Stimulated activated memory B cell treated with anti-CD40 and anti-IgM and Interleukin-4, amounts not matched to agents 10 μg/mL and 1 μg/mL and 100 μg/mL, for 72 hours (primary cell): ENCODE measurements at regions not wholly inside any gene's neighbourhood (a gene's known extent, or its start where the extent isn't known, plus 50 kb on each side); places are given as distances from the start of the nearest gene placed in this dataset.
"Not testable (repeated sequence)": the region's sequence is repeated elsewhere in the genome, so short reads cannot be mapped to it uniquely, and the experiment has no call there.

Experiments used
- ATAC-seq: fragments of 150-1000 bp; cut with Tn5 transposase; 2 replicates; pipeline ENCODE4 v1.10.0; 2021
- H3K27ac Mint-ChIP-seq: one replicate; pipeline ENCODE4 v1.8.0; 2022; ENCODE audit warnings: mild to moderate bottlenecking, mixed read lengths
- H3K27me3 Mint-ChIP-seq: one replicate; pipeline ENCODE4 v1.8.0; 2022; ENCODE audit warnings: mixed read lengths
- H3K36me3 Mint-ChIP-seq: one replicate; pipeline ENCODE4 v1.8.0; 2022; ENCODE audit warnings: mixed read lengths
- H3K4me1 Mint-ChIP-seq: one replicate; pipeline ENCODE4 v1.8.0; 2022; ENCODE audit warnings: mixed read lengths
- H3K4me3 Mint-ChIP-seq: one replicate; pipeline ENCODE4 v1.8.0; 2022; ENCODE audit warnings: mild to moderate bottlenecking, moderate library complexity, mixed read lengths
- H3K9me3 Mint-ChIP-seq: one replicate; pipeline ENCODE4 v1.8.0; 2022; ENCODE audit warnings: mixed read lengths

DNA sequence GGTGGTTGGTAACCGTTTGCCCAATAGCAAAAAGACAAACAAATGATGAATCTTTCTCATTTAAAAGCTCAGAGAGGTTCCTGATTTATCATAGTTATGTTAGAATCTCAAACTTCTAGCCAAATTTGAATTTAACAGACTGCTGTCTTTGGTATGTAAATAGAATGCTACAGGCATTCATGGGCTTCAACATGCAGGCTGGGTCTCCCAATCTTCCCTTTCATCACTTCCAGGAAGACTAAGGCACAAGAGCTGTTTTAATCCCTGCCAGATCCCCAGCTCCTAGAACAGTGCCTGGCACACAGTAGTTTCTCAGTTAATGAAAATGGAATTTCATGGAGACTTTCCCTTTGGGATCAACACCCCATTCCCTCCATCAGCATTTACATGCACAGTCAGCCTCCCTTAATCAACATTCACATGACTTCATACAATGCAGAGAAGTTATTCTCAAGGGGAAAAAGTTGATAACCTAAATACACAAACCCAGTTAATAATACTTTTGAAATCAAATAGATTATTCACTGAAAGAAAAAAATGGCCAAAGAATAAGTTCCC lies 107.6 kb upstream of the C1QTNF7 start:
- no peak for ATAC-seq
- Mint-ChIP-seq H3K27me3 (peaks cover 10% of the 10 kb centered on the region), H3K36me3 (no peaks in the 10 kb centered on the region), H3K27ac (no peak overlapping the region), H3K9me3 (no peaks in the 10 kb centered on the region), H3K4me3 (no peak overlapping the region), H3K4me1 (no peaks in the 10 kb centered on the region)

DNA sequence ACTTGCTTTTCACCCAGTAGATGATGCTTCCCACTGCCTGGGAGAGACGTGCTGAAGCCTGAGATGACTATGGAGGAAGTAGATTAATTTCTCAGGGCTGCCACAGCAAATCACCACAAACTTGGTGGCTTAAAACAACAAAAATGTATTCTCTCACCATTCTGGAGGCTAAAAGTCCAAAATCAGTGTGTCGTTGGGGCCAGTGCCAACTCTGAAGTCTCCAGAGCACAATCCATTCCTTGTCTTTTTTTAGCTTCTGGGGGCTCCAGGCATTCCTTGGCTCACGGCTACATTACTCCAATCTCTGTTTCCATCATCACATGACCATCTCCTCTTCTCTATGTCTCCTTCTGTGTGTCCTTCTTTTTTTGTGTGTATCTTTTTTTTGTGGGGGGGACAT lies 105.8 kb upstream of the C1QTNF7 start:
- no peak overlapping the region for H3K27ac Mint-ChIP-seq
- H3K36me3 Mint-ChIP-seq: no peaks in the 10 kb centered on the region
- no peak for ATAC-seq
- H3K27me3 Mint-ChIP-seq: peaks cover 10% of the 10 kb centered on the region
- H3K4me3 Mint-ChIP-seq: no peak overlapping the region
- no peaks in the 10 kb centered on the region for H3K4me1 Mint-ChIP-seq
- H3K9me3 Mint-ChIP-seq: no peaks in the 10 kb centered on the region

DNA sequence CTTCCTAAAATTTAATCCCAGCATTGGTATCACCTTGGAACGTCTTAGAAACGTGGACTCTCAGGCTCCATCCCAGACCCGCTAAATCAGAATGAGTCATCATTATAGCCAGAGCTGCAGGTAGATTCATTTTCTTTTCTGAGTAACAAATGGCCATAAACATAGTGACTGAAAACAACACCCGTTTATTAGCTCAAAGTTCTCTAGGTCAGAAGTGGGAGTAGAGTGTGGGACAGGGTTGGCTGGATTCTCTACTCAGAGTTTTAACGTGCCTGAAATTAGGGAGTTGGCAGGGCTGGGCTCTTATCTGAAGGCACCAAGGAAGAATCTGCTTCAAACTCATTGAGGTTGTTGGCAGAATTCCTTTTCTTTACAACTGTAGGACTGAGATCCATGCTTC lies 101.8 kb upstream of the C1QTNF7 start:
- no peaks in the 10 kb centered on the region for H3K4me1 Mint-ChIP-seq
- H3K36me3 Mint-ChIP-seq: no peaks in the 10 kb centered on the region
- H3K27me3 Mint-ChIP-seq: peaks cover 10% of the 10 kb centered on the region
- no peak for ATAC-seq
- H3K27ac Mint-ChIP-seq: no peak overlapping the region
- no peak overlapping the region for H3K4me3 Mint-ChIP-seq
- no peaks in the 10 kb centered on the region for H3K9me3 Mint-ChIP-seq

DNA sequence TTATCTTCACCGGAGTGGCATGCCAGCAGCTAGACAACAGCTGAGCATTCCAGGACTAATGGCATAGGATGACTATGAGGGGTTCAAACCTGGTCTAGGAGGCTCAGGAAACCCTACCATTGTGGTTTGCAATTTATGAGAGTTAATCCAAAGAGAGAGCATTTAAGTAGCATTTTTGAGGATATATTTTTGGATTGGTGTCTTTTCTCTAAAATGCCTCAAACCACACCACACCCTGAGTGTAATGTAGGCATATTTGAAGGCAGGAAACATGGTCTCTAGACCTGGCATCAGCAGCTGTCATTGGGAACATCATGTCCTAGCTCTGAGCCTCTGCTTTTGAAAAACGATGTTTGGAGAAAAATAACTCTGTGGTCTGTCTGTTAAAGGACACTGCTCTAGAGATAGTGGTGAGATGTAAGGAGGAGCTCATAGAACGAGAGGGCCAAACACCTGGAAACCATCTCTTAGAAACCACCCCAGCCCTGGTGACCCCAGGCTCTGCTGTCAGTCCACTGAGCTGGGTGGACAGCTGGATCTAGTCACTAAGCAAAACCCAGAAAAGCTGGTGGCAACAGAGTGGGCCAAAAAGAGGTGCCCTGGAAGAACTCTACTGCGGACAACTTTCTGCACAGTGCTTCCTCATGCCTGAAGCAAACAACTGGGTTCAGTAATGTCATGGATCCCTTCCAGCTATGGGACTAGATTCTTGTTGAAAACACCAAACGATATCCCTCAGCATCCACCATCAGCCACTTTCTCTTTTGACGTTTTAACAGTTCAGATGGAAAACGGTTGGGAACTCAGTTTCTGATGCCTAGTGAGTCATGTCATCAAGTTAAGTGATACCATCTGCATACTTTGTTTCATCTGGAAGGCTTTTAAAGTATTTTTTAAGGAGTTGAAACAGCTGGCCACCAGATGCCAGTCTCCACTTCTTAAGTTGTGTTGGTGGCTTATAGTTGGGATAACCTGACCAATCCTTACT lies 100.2 kb upstream of the C1QTNF7 start:
- H3K36me3 Mint-ChIP-seq: no peaks in the 10 kb centered on the region
- no peak overlapping the region for H3K27ac Mint-ChIP-seq

DNA sequence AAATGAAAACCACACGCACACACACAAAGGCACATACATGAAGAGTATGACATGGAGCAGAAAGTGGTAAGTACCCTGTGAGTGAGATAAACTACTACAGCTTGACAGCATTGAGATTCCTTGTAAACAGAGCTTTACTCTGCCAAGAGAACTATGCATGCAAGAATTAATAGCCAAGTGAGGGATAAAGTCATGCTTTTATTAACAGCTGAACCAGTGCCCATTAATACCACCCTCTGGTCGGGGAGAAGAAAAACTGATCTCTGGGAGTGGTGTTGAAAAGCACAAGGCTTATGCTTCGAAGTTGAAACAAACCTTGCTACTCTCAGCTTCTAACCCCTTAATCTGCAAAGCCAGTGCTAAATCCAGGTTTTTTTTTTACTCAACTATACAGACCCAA lies 95.9 kb upstream of the C1QTNF7 start:
- Mint-ChIP-seq H3K4me1 (peaks cover 11% of the 10 kb centered on the region), H3K4me3 (no peak overlapping the region), H3K27me3 (no peaks in the 10 kb centered on the region), H3K9me3 (peaks cover 5% of the 10 kb centered on the region), H3K27ac (no peak overlapping the region), H3K36me3 (no peaks in the 10 kb centered on the region)
- no peak for ATAC-seq

More for the DNA sequence above, 100.2 kb upstream of the C1QTNF7 start:
- no peak for ATAC-seq
- Mint-ChIP-seq H3K4me3 (no peak overlapping the region), H3K4me1 (no peaks in the 10 kb centered on the region), H3K27me3 (peaks cover under 1% of the 10 kb centered on the region), H3K9me3 (no peaks in the 10 kb centered on the region)

DNA sequence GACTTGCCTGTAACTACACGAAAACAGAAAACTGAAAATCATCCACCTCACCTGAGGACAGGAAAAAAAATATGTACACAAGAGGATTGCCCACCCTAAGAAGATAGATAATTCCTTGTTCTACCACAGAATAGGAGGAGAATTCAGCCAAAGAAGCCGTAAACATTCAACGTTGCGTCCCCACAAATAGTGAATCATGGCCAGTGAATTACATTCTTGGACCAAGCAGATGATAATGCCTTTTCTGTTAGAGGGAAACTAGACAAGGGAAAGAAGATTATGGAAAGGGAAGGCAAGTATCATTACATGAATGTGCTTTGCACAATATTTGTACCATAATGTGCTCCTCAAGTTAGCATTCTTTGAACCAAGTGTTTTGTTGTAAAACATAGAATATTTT lies 95.5 kb upstream of the C1QTNF7 start:
- Mint-ChIP-seq H3K27ac (no peak overlapping the region), H3K4me1 (peaks cover 15% of the 10 kb centered on the region), H3K4me3 (no peak overlapping the region), H3K9me3 (peaks cover 10% of the 10 kb centered on the region), H3K27me3 (no peaks in the 10 kb centered on the region), H3K36me3 (no peaks in the 10 kb centered on the region)
- no peak for ATAC-seq

DNA sequence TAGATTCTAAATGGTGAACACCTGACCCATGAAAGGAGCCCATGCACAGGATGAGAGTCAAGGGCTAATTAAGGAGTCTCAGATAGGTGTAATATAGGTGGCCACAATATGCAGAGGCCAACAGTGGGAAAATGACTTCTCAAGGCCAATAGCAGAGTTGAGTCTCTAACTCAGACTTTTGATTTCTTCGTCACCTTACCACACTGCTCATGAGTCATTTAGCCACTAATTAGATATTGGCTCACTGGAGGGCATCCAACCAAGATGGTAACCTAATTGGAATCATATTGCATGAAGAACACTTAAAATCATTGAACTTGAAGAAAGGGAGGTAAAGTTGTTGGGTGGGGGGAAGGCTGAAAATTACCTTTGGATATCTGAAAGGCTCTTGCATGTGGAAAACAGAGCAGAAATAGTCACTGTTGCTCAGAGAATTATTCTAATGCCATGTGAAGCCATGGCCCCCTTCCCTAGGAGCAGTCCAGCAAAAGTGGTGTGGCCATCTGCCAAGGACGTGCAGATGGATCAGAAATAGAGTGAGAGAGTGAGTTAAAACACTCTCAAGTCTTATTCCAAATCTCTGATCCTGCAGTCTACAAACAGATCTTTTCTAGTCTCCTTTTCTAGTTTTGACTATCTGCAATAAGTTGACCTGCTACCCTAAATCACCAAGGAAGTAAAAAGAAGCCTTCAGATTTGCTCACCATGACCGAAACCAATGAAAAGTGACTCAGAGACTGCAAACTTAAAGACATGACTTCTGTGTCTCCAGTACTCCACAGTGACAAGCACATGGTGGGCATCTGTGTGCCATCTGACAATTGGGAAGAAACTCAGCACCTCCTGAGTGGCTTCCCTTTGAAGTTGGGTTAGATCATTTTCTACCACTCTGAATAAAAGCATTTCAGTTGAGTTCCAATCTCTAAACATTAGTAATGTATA lies 93.9 kb upstream of the C1QTNF7 start:
- Mint-ChIP-seq H3K4me3 (no peak overlapping the region), H3K36me3 (no peaks in the 10 kb centered on the region), H3K4me1 (peaks cover 18% of the 10 kb centered on the region), H3K27me3 (no peaks in the 10 kb centered on the region), H3K27ac (no peak overlapping the region), H3K9me3 (peaks cover 11% of the 10 kb centered on the region)
- no peak for ATAC-seq

DNA sequence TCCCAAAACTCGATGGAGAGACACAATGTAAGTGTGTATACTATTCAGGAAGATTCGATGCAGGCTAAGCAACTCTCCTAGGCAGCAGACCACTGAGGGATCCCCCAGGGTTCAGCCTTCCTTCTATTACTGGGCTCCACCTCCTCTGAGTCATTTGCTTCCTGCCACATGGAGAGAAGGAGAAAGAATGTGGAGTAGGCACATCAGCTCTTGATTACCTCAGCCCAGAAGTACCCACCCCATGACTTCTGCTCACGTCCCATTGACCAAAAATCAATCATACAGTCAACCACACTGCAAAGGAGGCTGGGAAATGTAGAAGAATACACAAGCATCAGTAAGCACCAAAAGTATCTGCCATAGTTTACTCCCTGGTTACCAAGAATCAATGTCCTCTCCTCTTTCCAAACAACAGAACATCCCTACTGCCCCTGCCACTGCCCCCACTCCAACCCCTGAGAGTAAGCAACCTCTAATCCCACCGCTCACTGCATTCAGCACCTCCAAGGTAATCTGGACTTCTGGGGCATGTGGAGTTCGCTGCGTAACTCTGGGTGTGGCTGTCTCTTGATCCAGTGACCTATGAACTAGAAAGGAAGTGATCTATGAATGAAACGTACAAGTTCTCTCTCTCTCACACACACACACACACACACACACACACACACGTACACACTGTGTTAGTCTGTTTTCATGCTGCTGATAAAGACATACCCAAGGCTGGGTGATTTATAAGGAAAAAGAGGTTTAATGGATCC lies 91.2 kb upstream of the C1QTNF7 start:
- ATAC-seq: no peak
- Mint-ChIP-seq H3K4me3 (no peak overlapping the region), H3K27me3 (no peaks in the 10 kb centered on the region), H3K4me1 (peaks cover 18% of the 10 kb centered on the region), H3K27ac (no peak overlapping the region), H3K36me3 (no peaks in the 10 kb centered on the region), H3K9me3 (peaks cover 11% of the 10 kb centered on the region)

DNA sequence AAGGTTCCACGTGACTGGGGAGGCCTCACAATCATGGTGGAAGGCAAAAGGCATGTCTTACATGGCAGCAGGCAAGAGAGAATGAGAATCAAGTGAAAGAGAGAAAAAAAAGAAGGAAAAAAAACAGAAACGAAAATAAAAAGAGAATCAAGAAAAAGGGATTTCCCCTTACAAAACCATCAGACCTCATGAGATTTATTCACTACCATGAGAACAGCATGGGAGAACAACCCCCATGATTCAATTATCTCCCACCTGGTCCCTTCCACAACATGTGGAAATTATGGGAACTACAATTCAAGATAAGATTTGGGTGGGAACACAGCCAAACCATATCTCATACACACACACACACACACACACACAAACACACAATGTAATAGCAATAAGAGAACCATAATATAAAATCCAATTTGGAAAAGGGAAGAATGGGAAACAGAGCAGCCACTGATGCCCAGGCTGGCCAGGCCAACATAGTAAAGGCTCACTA lies 90.6 kb upstream of the C1QTNF7 start:
- H3K4me3 Mint-ChIP-seq, ATAC-seq, H3K27me3 Mint-ChIP-seq, H3K27ac Mint-ChIP-seq, H3K36me3 Mint-ChIP-seq: not testable (repeated sequence)
- peaks cover 11% of the 10 kb centered on the region for H3K9me3 Mint-ChIP-seq
- H3K4me1 Mint-ChIP-seq: peaks cover 18% of the 10 kb centered on the region

DNA sequence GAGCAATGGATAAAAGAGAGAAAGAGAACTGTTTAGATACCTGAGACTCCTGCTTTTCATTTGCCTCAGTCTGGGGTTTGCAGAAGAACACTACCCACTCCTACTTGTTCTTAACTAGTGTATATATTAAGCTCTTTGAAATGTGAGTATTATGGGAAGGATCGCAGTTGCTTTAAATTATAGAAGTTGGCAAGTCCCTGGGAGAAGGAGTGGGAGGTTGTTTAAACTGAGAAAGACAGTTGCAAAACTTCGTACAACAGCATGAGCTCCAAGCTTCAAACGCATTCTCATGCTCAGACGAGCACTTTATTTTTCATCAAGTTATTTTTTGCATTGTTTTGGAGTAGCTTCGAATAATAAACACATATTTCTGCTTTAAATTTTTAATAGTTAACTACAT lies 88.1 kb upstream of the C1QTNF7 start:
- peaks cover 11% of the 10 kb centered on the region for H3K9me3 Mint-ChIP-seq
- peaks cover 10% of the 10 kb centered on the region for H3K4me1 Mint-ChIP-seq
- no peak overlapping the region for H3K27ac Mint-ChIP-seq
- no peak overlapping the region for H3K4me3 Mint-ChIP-seq
- ATAC-seq: no peak
- no peaks in the 10 kb centered on the region for H3K36me3 Mint-ChIP-seq
- no peaks in the 10 kb centered on the region for H3K27me3 Mint-ChIP-seq

DNA sequence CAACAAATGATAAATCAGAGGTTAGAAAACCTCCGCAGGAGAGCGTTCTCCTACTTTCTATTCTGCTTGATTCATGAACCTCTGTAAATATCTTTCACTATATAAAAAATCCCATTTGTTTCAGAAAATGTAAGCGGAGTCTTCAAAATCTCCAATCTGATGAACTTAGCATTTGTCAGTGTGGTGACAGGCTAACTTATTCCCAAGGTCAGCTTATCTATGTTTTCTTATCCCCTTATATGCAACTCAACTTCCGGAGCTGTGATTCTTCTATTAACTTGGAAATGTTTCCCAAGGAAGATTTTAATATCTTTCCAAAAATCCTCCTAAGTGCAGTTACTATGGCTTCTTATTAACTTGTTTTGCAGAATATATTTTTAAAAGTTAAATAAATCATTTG lies 87.5 kb upstream of the C1QTNF7 start:
- Mint-ChIP-seq H3K9me3 (peaks cover 11% of the 10 kb centered on the region), H3K36me3 (no peaks in the 10 kb centered on the region), H3K4me3 (no peak overlapping the region), H3K27me3 (no peaks in the 10 kb centered on the region), H3K27ac (no peak overlapping the region), H3K4me1 (peaks cover 14% of the 10 kb centered on the region)
- no peak for ATAC-seq

DNA sequence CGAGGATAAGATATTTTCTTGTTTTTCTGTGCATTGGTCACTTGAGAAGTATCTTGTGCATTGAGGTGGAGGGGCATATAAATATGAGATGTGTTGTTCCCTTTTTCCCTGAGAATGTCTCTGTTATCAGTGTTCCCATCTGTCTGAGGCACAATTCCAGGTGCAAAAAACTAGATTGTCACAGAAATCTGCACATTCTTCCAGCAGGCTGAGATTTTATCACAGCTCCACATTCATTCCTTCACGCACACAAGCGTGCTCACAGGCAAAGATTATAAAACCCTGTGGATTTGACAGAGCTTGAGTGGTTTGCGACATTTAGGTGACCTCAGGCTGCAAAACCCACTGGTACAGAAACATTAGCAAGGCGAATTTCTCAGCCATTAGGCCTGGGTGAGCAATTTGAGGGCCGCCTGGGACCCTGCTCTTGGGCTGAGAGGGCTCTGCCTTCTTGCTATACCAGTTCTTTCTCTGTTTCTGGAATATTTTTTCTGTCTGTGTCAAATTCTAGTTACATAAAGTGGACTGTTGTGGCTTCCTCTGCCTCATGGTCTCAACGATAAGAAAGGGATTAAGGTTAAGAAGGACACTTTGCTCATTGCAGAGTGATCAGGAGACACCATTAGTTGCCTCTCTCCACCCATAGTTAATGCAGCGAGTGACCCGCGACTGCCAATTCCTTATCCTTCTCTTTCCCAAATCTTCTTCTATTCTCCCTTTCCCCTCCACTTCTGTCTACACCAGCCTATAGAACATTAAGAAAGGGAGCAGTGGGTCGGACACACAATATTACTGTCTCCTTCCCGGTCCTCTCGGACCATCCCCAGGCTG lies 86.7 kb upstream of the C1QTNF7 start:
- H3K36me3 Mint-ChIP-seq: no peaks in the 10 kb centered on the region
- no peak for ATAC-seq
- H3K9me3 Mint-ChIP-seq: peaks cover 11% of the 10 kb centered on the region
- no peaks in the 10 kb centered on the region for H3K27me3 Mint-ChIP-seq
- peaks cover 16% of the 10 kb centered on the region for H3K4me1 Mint-ChIP-seq
- no peak overlapping the region for H3K4me3 Mint-ChIP-seq
- H3K27ac Mint-ChIP-seq: no peak overlapping the region

DNA sequence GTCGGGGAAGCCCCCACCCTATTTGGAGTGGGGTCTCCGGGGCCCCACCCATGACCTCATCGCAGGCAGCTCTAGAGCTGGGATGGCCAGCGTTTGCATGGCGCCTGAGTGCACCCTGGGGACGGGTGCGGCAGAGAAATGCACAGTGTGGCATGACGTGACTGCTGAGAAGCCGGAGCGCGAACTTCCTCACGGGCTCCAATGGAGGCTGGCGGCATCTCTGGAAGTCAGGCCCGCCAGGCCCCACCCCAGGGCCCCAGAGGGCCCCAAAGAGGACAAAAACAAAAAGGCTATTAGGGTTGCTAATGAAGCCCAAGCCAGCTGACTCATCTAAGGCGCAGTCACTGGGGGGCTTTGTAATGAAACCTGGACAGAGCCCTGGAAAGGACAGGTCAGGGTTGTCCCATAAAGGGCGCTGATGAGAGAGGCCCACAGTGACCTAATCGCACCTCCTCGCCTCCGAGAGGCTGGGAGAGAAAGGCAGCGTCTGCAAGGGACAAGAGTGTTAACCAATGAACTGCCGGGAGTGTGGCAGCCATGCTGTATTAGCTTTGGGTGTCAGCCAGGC lies 86.0 kb upstream of the C1QTNF7 start:
- no peak overlapping the region for H3K4me3 Mint-ChIP-seq
- ATAC-seq: no peak
- peaks cover 14% of the 10 kb centered on the region for H3K4me1 Mint-ChIP-seq
- peaks cover 6% of the 10 kb centered on the region for H3K9me3 Mint-ChIP-seq
- H3K27ac Mint-ChIP-seq: no peak overlapping the region
- H3K36me3 Mint-ChIP-seq: no peaks in the 10 kb centered on the region
- H3K27me3 Mint-ChIP-seq: no peaks in the 10 kb centered on the region

DNA sequence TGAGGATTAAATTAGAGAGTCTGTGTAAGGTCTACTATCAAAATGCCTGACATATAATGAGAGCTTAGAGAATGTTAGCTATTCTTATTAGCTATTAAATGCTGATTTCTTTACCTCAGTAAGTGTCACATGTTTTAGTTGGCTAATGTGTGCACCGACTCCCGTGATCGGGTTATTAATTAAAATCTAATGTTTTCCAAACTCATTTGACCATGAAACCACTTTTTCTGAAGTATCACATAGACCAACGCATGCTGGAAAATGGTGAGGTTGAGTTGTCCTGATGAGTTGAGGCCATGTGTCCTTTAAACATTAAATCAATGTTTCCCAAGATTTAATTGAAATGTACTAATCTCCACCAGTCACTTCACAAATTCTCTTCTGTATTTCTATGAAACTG lies 84.8 kb upstream of the C1QTNF7 start:
- Mint-ChIP-seq H3K4me3 (no peak overlapping the region), H3K36me3 (no peaks in the 10 kb centered on the region), H3K9me3 (no peaks in the 10 kb centered on the region), H3K4me1 (peaks cover 5% of the 10 kb centered on the region), H3K27ac (no peak overlapping the region), H3K27me3 (no peaks in the 10 kb centered on the region)
- ATAC-seq: no peak
